ENCODE measurements at regions not wholly inside any gene's neighbourhood (a gene's known extent, or its start where the extent isn't known, plus 50 kb on each side); places are given as distances from the start of the nearest gene placed in this dataset.

DNA sequence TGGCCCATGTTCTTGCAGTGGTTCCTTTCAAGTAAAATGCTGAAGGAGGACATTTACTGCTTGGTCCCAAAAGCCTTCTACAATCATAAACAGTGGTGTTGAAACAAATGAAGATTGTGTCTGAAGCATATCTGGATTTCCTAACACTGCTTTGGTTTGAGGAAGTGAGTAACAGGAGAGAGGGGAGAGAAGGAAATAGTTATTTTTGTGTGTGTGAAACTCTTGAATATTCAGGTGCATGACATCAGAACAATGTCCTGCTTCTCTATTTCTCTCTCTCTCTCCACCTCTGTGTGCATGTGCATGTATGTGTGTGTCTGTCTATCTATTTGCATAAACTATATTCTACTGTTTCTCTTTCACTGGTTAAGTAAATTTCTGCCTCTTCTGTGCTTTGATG, 61.4 kb upstream of the TNFSF18 start (continued):
- TF ChIP-seq NR2F1 (conservative IDR thresholded peaks at IDR 0.05) (no peak), IRF4 (IDR thresholded peaks at IDR 0.05; ENCODE audit: low read depth, low read length) (peak; percentile 37; the same call in 1 of the 2 replicates), GABPA (IDR thresholded peaks at IDR 0.05; ENCODE audit: low read depth) (peak; percentile 34; the same call in 1 of the 2 replicates), CBX3 (IDR thresholded peaks at IDR 0.05; ENCODE audit: borderline replicate concordance, low read depth) (no peak), RUNX3 (IDR thresholded peaks at IDR 0.05; ENCODE audit: low read length) (peak; percentile 60), ZNF24 (IDR thresholded peaks at IDR 0.05) (no peak; the same call in 1 of the 2 replicates), KLF5 (IDR thresholded peaks at IDR 0.05; ENCODE audit: partially characterized antibody) (no peak), HCFC1 (IDR thresholded peaks at IDR 0.05; ENCODE audit: low read length) (no peak), MEF2B (IDR thresholded peaks at IDR 0.05; ENCODE audit: partially characterized antibody, poor library complexity, severe bottlenecking) (peak; percentile 43), ETV6 (conservative IDR thresholded peaks at IDR 0.05 in 1 of 2, IDR thresholded peaks at IDR 0.05 in 1 of 2; ENCODE audit: borderline replicate concordance in 1 of 2, low read depth in 1 of 2) (peak in 1 of 2 experiments; percentile 88; a peak in 2 of 4 replicates), POLR2A (IDR thresholded peaks at IDR 0.05; ENCODE audit: low read depth, low read length) (no peak), MEF2A (IDR thresholded peaks at IDR 0.05; ENCODE audit: insufficient read depth, low read depth, low read length) (peak; percentile 80), CHD1 (IDR thresholded peaks at IDR 0.05; ENCODE audit: low read depth, low read length) (no peak)
- TF ChIP-seq, protein P1, sequence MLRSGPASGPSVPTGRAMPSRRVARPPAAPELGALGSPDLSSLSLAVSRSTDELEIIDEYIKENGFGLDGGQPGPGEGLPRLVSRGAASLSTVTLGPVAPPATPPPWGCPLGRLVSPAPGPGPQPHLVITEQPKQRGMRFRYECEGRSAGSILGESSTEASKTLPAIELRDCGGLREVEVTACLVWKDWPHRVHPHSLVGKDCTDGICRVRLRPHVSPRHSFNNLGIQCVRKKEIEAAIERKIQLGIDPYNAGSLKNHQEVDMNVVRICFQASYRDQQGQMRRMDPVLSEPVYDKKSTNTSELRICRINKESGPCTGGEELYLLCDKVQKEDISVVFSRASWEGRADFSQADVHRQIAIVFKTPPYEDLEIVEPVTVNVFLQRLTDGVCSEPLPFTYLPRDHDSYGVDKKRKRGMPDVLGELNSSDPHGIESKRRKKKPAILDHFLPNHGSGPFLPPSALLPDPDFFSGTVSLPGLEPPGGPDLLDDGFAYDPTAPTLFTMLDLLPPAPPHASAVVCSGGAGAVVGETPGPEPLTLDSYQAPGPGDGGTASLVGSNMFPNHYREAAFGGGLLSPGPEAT (IDR thresholded peaks at IDR 0.05; ENCODE audit: low read depth) = no peak
- TF ChIP-seq, protein P2, sequence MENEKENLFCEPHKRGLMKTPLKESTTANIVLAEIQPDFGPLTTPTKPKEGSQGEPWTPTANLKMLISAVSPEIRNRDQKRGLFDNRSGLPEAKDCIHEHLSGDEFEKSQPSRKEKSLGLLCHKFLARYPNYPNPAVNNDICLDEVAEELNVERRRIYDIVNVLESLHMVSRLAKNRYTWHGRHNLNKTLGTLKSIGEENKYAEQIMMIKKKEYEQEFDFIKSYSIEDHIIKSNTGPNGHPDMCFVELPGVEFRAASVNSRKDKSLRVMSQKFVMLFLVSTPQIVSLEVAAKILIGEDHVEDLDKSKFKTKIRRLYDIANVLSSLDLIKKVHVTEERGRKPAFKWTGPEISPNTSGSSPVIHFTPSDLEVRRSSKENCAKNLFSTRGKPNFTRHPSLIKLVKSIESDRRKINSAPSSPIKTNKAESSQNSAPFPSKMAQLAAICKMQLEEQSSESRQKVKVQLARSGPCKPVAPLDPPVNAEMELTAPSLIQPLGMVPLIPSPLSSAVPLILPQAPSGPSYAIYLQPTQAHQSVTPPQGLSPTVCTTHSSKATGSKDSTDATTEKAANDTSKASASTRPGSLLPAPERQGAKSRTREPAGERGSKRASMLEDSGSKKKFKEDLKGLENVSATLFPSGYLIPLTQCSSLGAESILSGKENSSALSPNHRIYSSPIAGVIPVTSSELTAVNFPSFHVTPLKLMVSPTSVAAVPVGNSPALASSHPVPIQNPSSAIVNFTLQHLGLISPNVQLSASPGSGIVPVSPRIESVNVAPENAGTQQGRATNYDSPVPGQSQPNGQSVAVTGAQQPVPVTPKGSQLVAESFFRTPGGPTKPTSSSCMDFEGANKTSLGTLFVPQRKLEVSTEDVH (IDR thresholded peaks at IDR 0.05; ENCODE audit: low read depth, partially characterized antibody) = no peak
- TF ChIP-seq, protein P3, sequence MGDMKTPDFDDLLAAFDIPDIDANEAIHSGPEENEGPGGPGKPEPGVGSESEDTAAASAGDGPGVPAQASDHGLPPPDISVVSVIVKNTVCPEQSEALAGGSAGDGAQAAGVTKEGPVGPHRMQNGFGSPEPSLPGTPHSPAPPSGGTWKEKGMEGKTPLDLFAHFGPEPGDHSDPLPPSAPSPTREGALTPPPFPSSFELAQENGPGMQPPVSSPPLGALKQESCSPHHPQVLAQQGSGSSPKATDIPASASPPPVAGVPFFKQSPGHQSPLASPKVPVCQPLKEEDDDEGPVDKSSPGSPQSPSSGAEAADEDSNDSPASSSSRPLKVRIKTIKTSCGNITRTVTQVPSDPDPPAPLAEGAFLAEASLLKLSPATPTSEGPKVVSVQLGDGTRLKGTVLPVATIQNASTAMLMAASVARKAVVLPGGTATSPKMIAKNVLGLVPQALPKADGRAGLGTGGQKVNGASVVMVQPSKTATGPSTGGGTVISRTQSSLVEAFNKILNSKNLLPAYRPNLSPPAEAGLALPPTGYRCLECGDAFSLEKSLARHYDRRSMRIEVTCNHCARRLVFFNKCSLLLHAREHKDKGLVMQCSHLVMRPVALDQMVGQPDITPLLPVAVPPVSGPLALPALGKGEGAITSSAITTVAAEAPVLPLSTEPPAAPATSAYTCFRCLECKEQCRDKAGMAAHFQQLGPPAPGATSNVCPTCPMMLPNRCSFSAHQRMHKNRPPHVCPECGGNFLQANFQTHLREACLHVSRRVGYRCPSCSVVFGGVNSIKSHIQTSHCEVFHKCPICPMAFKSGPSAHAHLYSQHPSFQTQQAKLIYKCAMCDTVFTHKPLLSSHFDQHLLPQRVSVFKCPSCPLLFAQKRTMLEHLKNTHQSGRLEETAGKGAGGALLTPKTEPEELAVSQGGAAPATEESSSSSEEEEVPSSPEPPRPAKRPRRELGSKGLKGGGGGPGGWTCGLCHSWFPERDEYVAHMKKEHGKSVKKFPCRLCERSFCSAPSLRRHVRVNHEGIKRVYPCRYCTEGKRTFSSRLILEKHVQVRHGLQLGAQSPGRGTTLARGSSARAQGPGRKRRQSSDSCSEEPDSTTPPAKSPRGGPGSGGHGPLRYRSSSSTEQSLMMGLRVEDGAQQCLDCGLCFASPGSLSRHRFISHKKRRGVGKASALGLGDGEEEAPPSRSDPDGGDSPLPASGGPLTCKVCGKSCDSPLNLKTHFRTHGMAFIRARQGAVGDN (IDR thresholded peaks at IDR 0.05) = no peak
- TF ChIP-seq, protein P4, sequence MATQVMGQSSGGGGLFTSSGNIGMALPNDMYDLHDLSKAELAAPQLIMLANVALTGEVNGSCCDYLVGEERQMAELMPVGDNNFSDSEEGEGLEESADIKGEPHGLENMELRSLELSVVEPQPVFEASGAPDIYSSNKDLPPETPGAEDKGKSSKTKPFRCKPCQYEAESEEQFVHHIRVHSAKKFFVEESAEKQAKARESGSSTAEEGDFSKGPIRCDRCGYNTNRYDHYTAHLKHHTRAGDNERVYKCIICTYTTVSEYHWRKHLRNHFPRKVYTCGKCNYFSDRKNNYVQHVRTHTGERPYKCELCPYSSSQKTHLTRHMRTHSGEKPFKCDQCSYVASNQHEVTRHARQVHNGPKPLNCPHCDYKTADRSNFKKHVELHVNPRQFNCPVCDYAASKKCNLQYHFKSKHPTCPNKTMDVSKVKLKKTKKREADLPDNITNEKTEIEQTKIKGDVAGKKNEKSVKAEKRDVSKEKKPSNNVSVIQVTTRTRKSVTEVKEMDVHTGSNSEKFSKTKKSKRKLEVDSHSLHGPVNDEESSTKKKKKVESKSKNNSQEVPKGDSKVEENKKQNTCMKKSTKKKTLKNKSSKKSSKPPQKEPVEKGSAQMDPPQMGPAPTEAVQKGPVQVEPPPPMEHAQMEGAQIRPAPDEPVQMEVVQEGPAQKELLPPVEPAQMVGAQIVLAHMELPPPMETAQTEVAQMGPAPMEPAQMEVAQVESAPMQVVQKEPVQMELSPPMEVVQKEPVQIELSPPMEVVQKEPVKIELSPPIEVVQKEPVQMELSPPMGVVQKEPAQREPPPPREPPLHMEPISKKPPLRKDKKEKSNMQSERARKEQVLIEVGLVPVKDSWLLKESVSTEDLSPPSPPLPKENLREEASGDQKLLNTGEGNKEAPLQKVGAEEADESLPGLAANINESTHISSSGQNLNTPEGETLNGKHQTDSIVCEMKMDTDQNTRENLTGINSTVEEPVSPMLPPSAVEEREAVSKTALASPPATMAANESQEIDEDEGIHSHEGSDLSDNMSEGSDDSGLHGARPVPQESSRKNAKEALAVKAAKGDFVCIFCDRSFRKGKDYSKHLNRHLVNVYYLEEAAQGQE (IDR thresholded peaks at IDR 0.05; ENCODE audit: low read depth, low read length) = no peak

Data from GM12878 (cell line).